IMR-90 (cell line): ENCODE measurements at regions not wholly inside any gene's neighbourhood (a gene's known extent, or its start where the extent isn't known, plus 50 kb on each side); places are given as distances from the start of the nearest gene placed in this dataset.
A peak's percentile ranks its signal among the peaks of the same experiment; 100 is the strongest.

ENCODE experiments used
- ATAC-seq: fragments of 200-7000 bp; cut with Tn5 transposase; 2 replicates; pipeline ENCODE4 v1.9.1; 2020; ENCODE audit warnings: low read depth, mild to moderate bottlenecking, moderate library complexity
- BruUV-seq: library from RNA; stranded (reverse); fragments of 400-500 nt; replicated peaks from 2 replicates; lab custom pipeline; 2021; lab: Mats Ljungman, UMichigan
- CTCF ChIA-PET: fragments of 300-600 bp; formaldehyde crosslinking; extraction: SDS; loops from one replicate; lab custom pipeline; 2021; ENCODE audit warnings: antibody characterized with exemption; lab: Yijun Ruan, JAX
- POLR2A ChIA-PET: fragments of 300-600 bp; sonication (Branson Sonifier 250); formaldehyde crosslinking; loops from one replicate; lab custom pipeline; 2022; ENCODE audit warnings: antibody characterized with exemption; ENCODE audit not compliant: unreplicated experiment; lab: Charles Lee
- DNase-seq: peaks from one replicate; pipeline ENCODE4 v3.0.0; 2013
- H2AFZ ChIP-seq: replicated peaks from 2 replicates; pipeline ENCODE3; 2013; ENCODE audit warnings: low read length, mild to moderate bottlenecking; ENCODE audit not compliant: poor library complexity
- H2AK5ac ChIP-seq: 2 replicates; pipeline ENCODE4 v1.6.1; 2013; ENCODE audit warnings: low read depth, low read length, inconsistent platforms
- H2AK9ac ChIP-seq: replicated peaks from 2 replicates; pipeline ENCODE3; 2013; ENCODE audit warnings: mild to moderate bottlenecking, low read depth, low read length, moderate library complexity; ENCODE audit not compliant: poor library complexity
- H2BK120ac ChIP-seq: 2 replicates; pipeline ENCODE4 v1.6.1; 2013; ENCODE audit warnings: low read depth, low read length, inconsistent platforms
- H2BK15ac ChIP-seq: 3 replicates; pipeline ENCODE4 v1.6.1; 2013; ENCODE audit warnings: low read depth, low read length, inconsistent platforms
- H2BK20ac ChIP-seq: 2 replicates; pipeline ENCODE4 v1.6.1; 2013; ENCODE audit warnings: low read depth, mild to moderate bottlenecking, inconsistent platforms, low read length, moderate library complexity
- H2BK5ac ChIP-seq: 2 replicates; pipeline ENCODE4 v1.6.1; 2013; ENCODE audit warnings: mild to moderate bottlenecking, low read depth, low read length, inconsistent platforms; ENCODE audit not compliant: poor library complexity, severe bottlenecking
- H3K14ac ChIP-seq: replicated peaks from 2 replicates; pipeline ENCODE4 v1.6.1; 2013; ENCODE audit warnings: low read depth, low read length, inconsistent platforms
- H3K18ac ChIP-seq: 2 replicates; pipeline ENCODE4 v1.6.1; 2013; ENCODE audit warnings: low read depth, low read length, control low read depth
- H3K23ac ChIP-seq: 2 replicates; pipeline ENCODE4 v1.6.1; 2013; ENCODE audit warnings: low read depth, low read length, inconsistent platforms
- H3K27ac ChIP-seq: 2 replicates; pipeline ENCODE4 v1.5.1; 2013; ENCODE audit warnings: mild to moderate bottlenecking, control low read depth, low read length; ENCODE audit not compliant: insufficient read depth
- H3K27me3 ChIP-seq: 2 replicates; pipeline ENCODE4 v1.6.1; 2013; ENCODE audit warnings: low read length; ENCODE audit not compliant: control insufficient read depth, insufficient read depth
- H3K36me3 ChIP-seq: 2 replicates; pipeline ENCODE4 v1.6.1; 2013; ENCODE audit warnings: low read length, mixed read lengths; ENCODE audit not compliant: control insufficient read depth, insufficient read depth
- H3K4ac ChIP-seq: 2 replicates; pipeline ENCODE4 v1.6.1; 2013; ENCODE audit warnings: low read depth, low read length, inconsistent platforms
- H3K4me1 ChIP-seq: 2 replicates; pipeline ENCODE4 v1.6.1; 2013; ENCODE audit warnings: low read length, mixed read lengths; ENCODE audit not compliant: control insufficient read depth, insufficient read depth
- H3K4me2 ChIP-seq: 2 replicates; pipeline ENCODE4 v1.6.1; 2013; ENCODE audit warnings: low read depth, mild to moderate bottlenecking, control low read depth, low read length, moderate library complexity
- H3K4me3 ChIP-seq: 2 replicates; pipeline ENCODE4 v1.5.1; 2013; ENCODE audit warnings: low read depth, mild to moderate bottlenecking, control low read depth, low read length, moderate library complexity; ENCODE audit not compliant: insufficient read depth
- H3K56ac ChIP-seq: 2 replicates; pipeline ENCODE4 v1.6.1; 2013; ENCODE audit warnings: low read length, inconsistent platforms; ENCODE audit not compliant: insufficient read depth; ENCODE audit errors: extremely low read depth
- H3K79me1 ChIP-seq, 2 experiments: 2 replicates each; pipeline ENCODE4 v1.6.1; 2013; ENCODE audit warnings: low read length in 2 of 2, inconsistent platforms in 1 of 2, low read depth in 1 of 2
- H3K9ac ChIP-seq: 2 replicates; pipeline ENCODE4 v1.6.1; 2013; ENCODE audit warnings: low read depth, low read length, control low read depth
- H3K9me1 ChIP-seq: 2 replicates; pipeline ENCODE4 v1.6.1; 2013; ENCODE audit warnings: low read length, inconsistent platforms; ENCODE audit not compliant: insufficient read depth
- H3K9me3 ChIP-seq: 2 replicates; pipeline ENCODE4 v1.6.1; 2013; ENCODE audit warnings: low read length; ENCODE audit not compliant: control insufficient read depth, insufficient read depth
- H4K20me1 ChIP-seq: 2 replicates; pipeline ENCODE4 v1.6.1; 2013; ENCODE audit warnings: low read length, inconsistent platforms; ENCODE audit not compliant: insufficient read depth
- H4K5ac ChIP-seq: 2 replicates; pipeline ENCODE4 v1.6.1; 2013; ENCODE audit warnings: mild to moderate bottlenecking, low read depth, low read length, control low read depth
- H4K8ac ChIP-seq, 2 experiments: 2 replicates each; pipeline ENCODE4 v1.6.1; 2013; ENCODE audit warnings: low read depth in 2 of 2, low read length in 2 of 2, control low read depth in 1 of 2, inconsistent platforms in 1 of 2
- H4K91ac ChIP-seq: 2 replicates; pipeline ENCODE4 v1.6.1; 2013; ENCODE audit warnings: low read depth, low read length, inconsistent platforms; ENCODE audit not compliant: insufficient read depth
- CEBPB ChIP-seq: IDR thresholded peaks from 2 replicates; pipeline ENCODE4 v1.6.1; 2012; ENCODE audit warnings: low read depth, low read length, improper control_type of control experiment
- dilution Hi-C: fragments of 300-500 bp; cut with HindIII; formaldehyde crosslinking; loops from one replicate; pipeline ENCODE4 v1.14.3; 2018; ENCODE audit warnings: low sequenced_read_pairs; ENCODE audit not compliant: unreplicated experiment
- in situ Hi-C: fragments of 300-500 bp; cut with MboI; formaldehyde crosslinking; loops from 3 replicates; pipeline ENCODE4 v1.14.3; 2019; ENCODE audit warnings: low sequenced_read_pairs, inconsistent platforms, mixed read lengths
- intact Hi-C: fragments of 100-400 bp; cut with micrococcal nuclease; formaldehyde crosslinking; loops from 2 replicates; pipeline ENCODE4 v1.10.0; 2022
- TF ChIP-seq, protein P1 (sequence below): fragments of 150-350 bp; IDR thresholded peaks from 2 replicates; pipeline ENCODE4 v1.6.1; 2017; ENCODE audit warnings: mild to moderate bottlenecking, antibody characterized with exemption, low read length, low read depth

DNA sequence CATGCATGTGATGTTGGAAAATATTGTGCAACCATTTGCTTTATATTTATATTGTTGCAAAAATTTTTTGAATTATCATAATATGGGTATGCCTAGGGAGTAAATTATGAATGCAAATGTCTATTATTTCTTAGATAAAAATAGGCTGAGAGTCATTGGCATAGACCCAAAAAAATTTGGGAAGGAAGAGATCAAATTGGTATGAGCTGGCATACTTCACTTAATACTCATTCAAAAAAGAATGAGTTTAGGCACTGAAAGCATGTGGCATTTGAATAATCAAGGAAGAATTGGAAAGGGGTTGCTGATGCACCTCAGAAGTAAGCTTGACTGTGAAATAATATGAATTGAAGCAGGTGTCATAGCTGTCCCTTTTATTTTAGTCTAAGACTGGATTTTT, 764.0 kb upstream of the DPPA4 start:
- H3K23ac ChIP-seq = no peak overlapping the region
- no peaks in the 10 kb centered on the region for H3K79me1 ChIP-seq
- no peak overlapping the region for H3K4me3 ChIP-seq
- H2AFZ ChIP-seq = no peak overlapping the region
- H2BK120ac ChIP-seq = no peak overlapping the region
- no peak overlapping the region for H3K18ac ChIP-seq
- DNase-seq (peak; percentile 20), ATAC-seq (no peak)
- no peak overlapping the region for H2AK5ac ChIP-seq
- no peak overlapping the region for H4K91ac ChIP-seq
- H3K4me2 ChIP-seq = no peak overlapping the region
- H3K9ac ChIP-seq = no peak overlapping the region
- intact Hi-C loops = no loop called here
- in situ Hi-C loops = no loop called here
- no peaks in the 10 kb centered on the region for H3K27me3 ChIP-seq
- TF ChIP-seq CEBPB = peak; percentile 44; the same call in 1 of the 2 replicates
- TF ChIP-seq, protein P1, sequence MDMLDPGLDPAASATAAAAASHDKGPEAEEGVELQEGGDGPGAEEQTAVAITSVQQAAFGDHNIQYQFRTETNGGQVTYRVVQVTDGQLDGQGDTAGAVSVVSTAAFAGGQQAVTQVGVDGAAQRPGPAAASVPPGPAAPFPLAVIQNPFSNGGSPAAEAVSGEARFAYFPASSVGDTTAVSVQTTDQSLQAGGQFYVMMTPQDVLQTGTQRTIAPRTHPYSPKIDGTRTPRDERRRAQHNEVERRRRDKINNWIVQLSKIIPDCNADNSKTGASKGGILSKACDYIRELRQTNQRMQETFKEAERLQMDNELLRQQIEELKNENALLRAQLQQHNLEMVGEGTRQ = no peak
- no peak overlapping the region for H3K14ac ChIP-seq
- H2AK9ac ChIP-seq = no peak overlapping the region
- no peak overlapping the region for H3K27ac ChIP-seq
- BruUV-seq = no TSS peak
- H3K4ac ChIP-seq = no peak overlapping the region
- CTCF ChIA-PET = no interaction called here
- no peak overlapping the region for H4K5ac ChIP-seq
- no peak overlapping the region for H2BK5ac ChIP-seq
- no peaks in the 10 kb centered on the region for H3K9me3 ChIP-seq
- no peaks in the 10 kb centered on the region for H3K36me3 ChIP-seq
- no peak overlapping the region for H2BK15ac ChIP-seq
- dilution Hi-C loops = no loop called here
- POLR2A ChIA-PET = no interaction called here
- H4K20me1 ChIP-seq = no peaks in the 10 kb centered on the region
- H2BK20ac ChIP-seq = no peak overlapping the region
- H4K8ac ChIP-seq = no peak overlapping the region
- H3K9me1 ChIP-seq = no peaks in the 10 kb centered on the region
- H3K4me1 ChIP-seq = no peaks in the 10 kb centered on the region
- H3K56ac ChIP-seq = no peak overlapping the region
